IMR-90 (cell line): ENCODE measurements at regions not wholly inside any gene's neighbourhood (a gene's known extent, or its start where the extent isn't known, plus 50 kb on each side); places are given as distances from the start of the nearest gene placed in this dataset.

Experiments
- ATAC-seq: fragments of 200-7000 bp; cut with Tn5 transposase; 2 replicates; pipeline ENCODE4 v1.9.1; 2020; ENCODE audit warnings: low read depth, mild to moderate bottlenecking, moderate library complexity
- BruUV-seq: library from RNA; stranded (reverse); fragments of 400-500 nt; replicated peaks from 2 replicates; lab custom pipeline; 2021; lab: Mats Ljungman, UMichigan
- CTCF ChIA-PET: fragments of 300-600 bp; formaldehyde crosslinking; extraction: SDS; loops from one replicate; lab custom pipeline; 2021; ENCODE audit warnings: antibody characterized with exemption; lab: Yijun Ruan, JAX
- POLR2A ChIA-PET: fragments of 300-600 bp; sonication (Branson Sonifier 250); formaldehyde crosslinking; loops from one replicate; lab custom pipeline; 2022; ENCODE audit warnings: antibody characterized with exemption; ENCODE audit not compliant: unreplicated experiment; lab: Charles Lee
- DNase-seq: peaks from one replicate; pipeline ENCODE4 v3.0.0; 2013
- H2AFZ ChIP-seq: replicated peaks from 2 replicates; pipeline ENCODE3; 2013; ENCODE audit warnings: low read length, mild to moderate bottlenecking; ENCODE audit not compliant: poor library complexity
- H2AK5ac ChIP-seq: 2 replicates; pipeline ENCODE4 v1.6.1; 2013; ENCODE audit warnings: low read depth, low read length, inconsistent platforms
- H2AK9ac ChIP-seq: replicated peaks from 2 replicates; pipeline ENCODE3; 2013; ENCODE audit warnings: mild to moderate bottlenecking, low read depth, low read length, moderate library complexity; ENCODE audit not compliant: poor library complexity
- H2BK120ac ChIP-seq: 2 replicates; pipeline ENCODE4 v1.6.1; 2013; ENCODE audit warnings: low read depth, low read length, inconsistent platforms
- H2BK15ac ChIP-seq: 3 replicates; pipeline ENCODE4 v1.6.1; 2013; ENCODE audit warnings: low read depth, low read length, inconsistent platforms
- H2BK20ac ChIP-seq: 2 replicates; pipeline ENCODE4 v1.6.1; 2013; ENCODE audit warnings: low read depth, mild to moderate bottlenecking, inconsistent platforms, low read length, moderate library complexity
- H2BK5ac ChIP-seq: 2 replicates; pipeline ENCODE4 v1.6.1; 2013; ENCODE audit warnings: mild to moderate bottlenecking, low read depth, low read length, inconsistent platforms; ENCODE audit not compliant: poor library complexity, severe bottlenecking
- H3K14ac ChIP-seq: replicated peaks from 2 replicates; pipeline ENCODE4 v1.6.1; 2013; ENCODE audit warnings: low read depth, low read length, inconsistent platforms
- H3K18ac ChIP-seq: 2 replicates; pipeline ENCODE4 v1.6.1; 2013; ENCODE audit warnings: low read depth, low read length, control low read depth
- H3K23ac ChIP-seq: 2 replicates; pipeline ENCODE4 v1.6.1; 2013; ENCODE audit warnings: low read depth, low read length, inconsistent platforms
- H3K27ac ChIP-seq: 2 replicates; pipeline ENCODE4 v1.5.1; 2013; ENCODE audit warnings: mild to moderate bottlenecking, control low read depth, low read length; ENCODE audit not compliant: insufficient read depth
- H3K27me3 ChIP-seq: 2 replicates; pipeline ENCODE4 v1.6.1; 2013; ENCODE audit warnings: low read length; ENCODE audit not compliant: control insufficient read depth, insufficient read depth
- H3K36me3 ChIP-seq: 2 replicates; pipeline ENCODE4 v1.6.1; 2013; ENCODE audit warnings: low read length, mixed read lengths; ENCODE audit not compliant: control insufficient read depth, insufficient read depth
- H3K4ac ChIP-seq: 2 replicates; pipeline ENCODE4 v1.6.1; 2013; ENCODE audit warnings: low read depth, low read length, inconsistent platforms
- H3K4me1 ChIP-seq: 2 replicates; pipeline ENCODE4 v1.6.1; 2013; ENCODE audit warnings: low read length, mixed read lengths; ENCODE audit not compliant: control insufficient read depth, insufficient read depth
- H3K4me2 ChIP-seq: 2 replicates; pipeline ENCODE4 v1.6.1; 2013; ENCODE audit warnings: low read depth, mild to moderate bottlenecking, control low read depth, low read length, moderate library complexity
- H3K4me3 ChIP-seq: 2 replicates; pipeline ENCODE4 v1.5.1; 2013; ENCODE audit warnings: low read depth, mild to moderate bottlenecking, control low read depth, low read length, moderate library complexity; ENCODE audit not compliant: insufficient read depth
- H3K56ac ChIP-seq: 2 replicates; pipeline ENCODE4 v1.6.1; 2013; ENCODE audit warnings: low read length, inconsistent platforms; ENCODE audit not compliant: insufficient read depth; ENCODE audit errors: extremely low read depth
- H3K79me1 ChIP-seq, 2 experiments: 2 replicates each; pipeline ENCODE4 v1.6.1; 2013; ENCODE audit warnings: low read length in 2 of 2, inconsistent platforms in 1 of 2, low read depth in 1 of 2
- H3K9ac ChIP-seq: 2 replicates; pipeline ENCODE4 v1.6.1; 2013; ENCODE audit warnings: low read depth, low read length, control low read depth
- H3K9me1 ChIP-seq: 2 replicates; pipeline ENCODE4 v1.6.1; 2013; ENCODE audit warnings: low read length, inconsistent platforms; ENCODE audit not compliant: insufficient read depth
- H3K9me3 ChIP-seq: 2 replicates; pipeline ENCODE4 v1.6.1; 2013; ENCODE audit warnings: low read length; ENCODE audit not compliant: control insufficient read depth, insufficient read depth
- H4K20me1 ChIP-seq: 2 replicates; pipeline ENCODE4 v1.6.1; 2013; ENCODE audit warnings: low read length, inconsistent platforms; ENCODE audit not compliant: insufficient read depth
- H4K5ac ChIP-seq: 2 replicates; pipeline ENCODE4 v1.6.1; 2013; ENCODE audit warnings: mild to moderate bottlenecking, low read depth, low read length, control low read depth
- H4K8ac ChIP-seq, 2 experiments: 2 replicates each; pipeline ENCODE4 v1.6.1; 2013; ENCODE audit warnings: low read depth in 2 of 2, low read length in 2 of 2, control low read depth in 1 of 2, inconsistent platforms in 1 of 2
- H4K91ac ChIP-seq: 2 replicates; pipeline ENCODE4 v1.6.1; 2013; ENCODE audit warnings: low read depth, low read length, inconsistent platforms; ENCODE audit not compliant: insufficient read depth
- BHLHE40 ChIP-seq: fragments of 150-350 bp; IDR thresholded peaks from 2 replicates; pipeline ENCODE4 v1.6.1; 2016; ENCODE audit warnings: mild to moderate bottlenecking, low read depth, low read length
- CEBPB ChIP-seq: IDR thresholded peaks from 2 replicates; pipeline ENCODE4 v1.6.1; 2012; ENCODE audit warnings: low read depth, low read length, improper control_type of control experiment
- FOS ChIP-seq: fragments of 150-350 bp; IDR thresholded peaks from 2 replicates; pipeline ENCODE4 v1.6.1; 2016; ENCODE audit warnings: low read depth, low read length
- MAFK ChIP-seq: IDR thresholded peaks from 2 replicates; pipeline ENCODE4 v1.6.1; 2012; ENCODE audit warnings: low read depth, low read length, improper control_type of control experiment
- MAZ ChIP-seq: IDR thresholded peaks from 2 replicates; pipeline ENCODE4 v1.6.1; 2012; ENCODE audit warnings: low read depth, mild to moderate bottlenecking, low read length, improper control_type of control experiment, moderate library complexity, borderline replicate concordance
- MXI1 ChIP-seq: IDR thresholded peaks from 2 replicates; pipeline ENCODE4 v1.6.1; 2012; ENCODE audit warnings: low read depth, mild to moderate bottlenecking, low read length, moderate library complexity, borderline replicate concordance
- NFE2L2 ChIP-seq: fragments of 150-350 bp; IDR thresholded peaks from 2 replicates; pipeline ENCODE4 v1.6.1; 2016; ENCODE audit warnings: low read depth, mild to moderate bottlenecking, low read length
- POLR2A ChIP-seq: IDR thresholded peaks from 2 replicates; pipeline ENCODE4 v1.6.1; 2012; ENCODE audit warnings: mild to moderate bottlenecking, low read depth, low read length
- RCOR1 ChIP-seq: IDR thresholded peaks from 2 replicates; pipeline ENCODE4 v1.6.1; 2012; ENCODE audit warnings: mild to moderate bottlenecking, low read length, improper control_type of control experiment; ENCODE audit not compliant: insufficient replicate concordance
- RFX5 ChIP-seq: IDR thresholded peaks from 2 replicates; pipeline ENCODE4 v1.8.0; 2012; ENCODE audit warnings: low read depth, mild to moderate bottlenecking, low read length, moderate library complexity
- SMC3 ChIP-seq: fragments of 150-350 bp; IDR thresholded peaks from 2 replicates; pipeline ENCODE4 v1.6.1; 2016; ENCODE audit warnings: low read depth, mild to moderate bottlenecking, antibody characterized with exemption, low read length, moderate library complexity
- WGBS, 2 experiments: methylation state at CpG; one replicate each; pipeline versions ENCODE4 v1.1.5 to v1.1.7; 2013; ENCODE audit warnings: missing lambda C conversion rate in 2 of 2; ENCODE audit not compliant: insufficient read length in 1 of 2; ENCODE audit errors: extremely low coverage in 2 of 2; 5-methylcytosine and 5-hydroxymethylcytosine counted together
- dilution Hi-C: fragments of 300-500 bp; cut with HindIII; formaldehyde crosslinking; loops from one replicate; pipeline ENCODE4 v1.14.3; 2018; ENCODE audit warnings: low sequenced_read_pairs; ENCODE audit not compliant: unreplicated experiment
- in situ Hi-C: fragments of 300-500 bp; cut with MboI; formaldehyde crosslinking; loops from 3 replicates; pipeline ENCODE4 v1.14.3; 2019; ENCODE audit warnings: low sequenced_read_pairs, inconsistent platforms, mixed read lengths
- intact Hi-C: fragments of 100-400 bp; cut with micrococcal nuclease; formaldehyde crosslinking; loops from 2 replicates; pipeline ENCODE4 v1.10.0; 2022
- TF ChIP-seq, protein P1 (sequence below): fragments of 150-350 bp; IDR thresholded peaks from 2 replicates; pipeline ENCODE4 v1.6.1; 2017; ENCODE audit warnings: mild to moderate bottlenecking, antibody characterized with exemption, low read length, low read depth
- TF ChIP-seq, protein P2 (sequence below): fragments of 150-350 bp; IDR thresholded peaks from 2 replicates; pipeline ENCODE4 v1.6.1; 2016; ENCODE audit warnings: low read depth, mild to moderate bottlenecking, low read length, moderate library complexity, borderline replicate concordance
- TF ChIP-seq, protein P3 (sequence below): conservative IDR thresholded peaks from 2 replicates; pipeline ENCODE4 v1.5.1; 2012; ENCODE audit warnings: mild to moderate bottlenecking, low read depth, low read length, improper control_type of control experiment

DNA sequence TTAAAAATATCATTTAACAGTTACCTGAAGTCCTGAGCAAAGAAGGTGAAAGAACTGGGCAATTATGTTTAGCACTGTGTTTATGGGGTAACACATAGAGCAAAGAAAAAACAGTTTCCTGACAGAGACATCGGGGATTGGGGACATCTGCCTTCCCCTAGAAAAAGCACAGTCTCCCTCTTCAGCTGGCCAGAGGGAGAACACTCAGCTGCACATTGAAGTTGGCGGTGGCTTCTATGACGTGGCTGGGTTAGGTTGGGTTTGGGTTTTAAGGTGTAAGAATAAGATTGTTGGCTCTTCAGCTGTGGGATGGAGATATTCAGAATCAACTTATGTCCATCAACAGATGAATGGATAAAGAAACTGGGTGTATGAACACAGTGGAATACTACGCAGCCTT is 124.0 kb upstream of the DTNBP1 start:
- Histone ChIP-seq H2BK20ac (no peak overlapping the region), H3K9ac (no peak overlapping the region), H3K79me1 (no peaks in the 10 kb centered on the region), H3K36me3 (no peaks in the 10 kb centered on the region), H3K9me1 (no peaks in the 10 kb centered on the region), H4K5ac (no peak overlapping the region), H3K56ac (no peak overlapping the region), H3K27ac (no peak overlapping the region), H2AK9ac (no peak overlapping the region), H3K4ac (no peak overlapping the region), H2BK15ac (no peak overlapping the region), H3K27me3 (peaks cover 16% of the 10 kb centered on the region), H3K18ac (no peak overlapping the region), H3K4me3 (no peak overlapping the region), H2BK120ac (no peak overlapping the region), H3K4me2 (no peak overlapping the region), H2BK5ac (no peak overlapping the region), H3K9me3 (no peaks in the 10 kb centered on the region), H3K23ac (no peak overlapping the region), H3K4me1 (no peaks in the 10 kb centered on the region), H4K8ac (no peak overlapping the region), H3K14ac (no peak overlapping the region), H2AFZ (no peak overlapping the region), H2AK5ac (no peak overlapping the region), H4K20me1 (no peaks in the 10 kb centered on the region), H4K91ac (no peak overlapping the region)
- dilution Hi-C loops: no loop called here
- intact Hi-C loops: no loop called here
- WGBS, 2 experiments: no CpG with 5 or more reads among the region's 4 CpGs
- in situ Hi-C loops: no loop called here
- TF ChIP-seq, protein P1, sequence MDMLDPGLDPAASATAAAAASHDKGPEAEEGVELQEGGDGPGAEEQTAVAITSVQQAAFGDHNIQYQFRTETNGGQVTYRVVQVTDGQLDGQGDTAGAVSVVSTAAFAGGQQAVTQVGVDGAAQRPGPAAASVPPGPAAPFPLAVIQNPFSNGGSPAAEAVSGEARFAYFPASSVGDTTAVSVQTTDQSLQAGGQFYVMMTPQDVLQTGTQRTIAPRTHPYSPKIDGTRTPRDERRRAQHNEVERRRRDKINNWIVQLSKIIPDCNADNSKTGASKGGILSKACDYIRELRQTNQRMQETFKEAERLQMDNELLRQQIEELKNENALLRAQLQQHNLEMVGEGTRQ: no peak
- TF ChIP-seq, protein P2, sequence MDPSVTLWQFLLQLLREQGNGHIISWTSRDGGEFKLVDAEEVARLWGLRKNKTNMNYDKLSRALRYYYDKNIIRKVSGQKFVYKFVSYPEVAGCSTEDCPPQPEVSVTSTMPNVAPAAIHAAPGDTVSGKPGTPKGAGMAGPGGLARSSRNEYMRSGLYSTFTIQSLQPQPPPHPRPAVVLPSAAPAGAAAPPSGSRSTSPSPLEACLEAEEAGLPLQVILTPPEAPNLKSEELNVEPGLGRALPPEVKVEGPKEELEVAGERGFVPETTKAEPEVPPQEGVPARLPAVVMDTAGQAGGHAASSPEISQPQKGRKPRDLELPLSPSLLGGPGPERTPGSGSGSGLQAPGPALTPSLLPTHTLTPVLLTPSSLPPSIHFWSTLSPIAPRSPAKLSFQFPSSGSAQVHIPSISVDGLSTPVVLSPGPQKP: no peak
- TF ChIP-seq MAFK (no peak), MAZ (no peak), FOS (no peak), POLR2A (no peak), RFX5 (no peak), BHLHE40 (no peak), RCOR1 (no peak), NFE2L2 (no peak), SMC3 (no peak), CEBPB (no peak), MXI1 (no peak)
- TF ChIP-seq, protein P3, sequence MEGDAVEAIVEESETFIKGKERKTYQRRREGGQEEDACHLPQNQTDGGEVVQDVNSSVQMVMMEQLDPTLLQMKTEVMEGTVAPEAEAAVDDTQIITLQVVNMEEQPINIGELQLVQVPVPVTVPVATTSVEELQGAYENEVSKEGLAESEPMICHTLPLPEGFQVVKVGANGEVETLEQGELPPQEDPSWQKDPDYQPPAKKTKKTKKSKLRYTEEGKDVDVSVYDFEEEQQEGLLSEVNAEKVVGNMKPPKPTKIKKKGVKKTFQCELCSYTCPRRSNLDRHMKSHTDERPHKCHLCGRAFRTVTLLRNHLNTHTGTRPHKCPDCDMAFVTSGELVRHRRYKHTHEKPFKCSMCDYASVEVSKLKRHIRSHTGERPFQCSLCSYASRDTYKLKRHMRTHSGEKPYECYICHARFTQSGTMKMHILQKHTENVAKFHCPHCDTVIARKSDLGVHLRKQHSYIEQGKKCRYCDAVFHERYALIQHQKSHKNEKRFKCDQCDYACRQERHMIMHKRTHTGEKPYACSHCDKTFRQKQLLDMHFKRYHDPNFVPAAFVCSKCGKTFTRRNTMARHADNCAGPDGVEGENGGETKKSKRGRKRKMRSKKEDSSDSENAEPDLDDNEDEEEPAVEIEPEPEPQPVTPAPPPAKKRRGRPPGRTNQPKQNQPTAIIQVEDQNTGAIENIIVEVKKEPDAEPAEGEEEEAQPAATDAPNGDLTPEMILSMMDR: no peak
- CTCF ChIA-PET: interaction anchor here (0.6 kb wide), 1 partner anchor 27 kb away, joined by 10 read pairs; no protein-coding TSS in a partner anchor
- no TSS peak for BruUV-seq
- DNase-seq: no peak
- POLR2A ChIA-PET: no interaction called here
- no peak for ATAC-seq
